Ascending aorta (tissue), 2 donors: ENCODE measurements at regions not wholly inside any gene's neighbourhood (a gene's known extent, or its start where the extent isn't known, plus 50 kb on each side); places are given as distances from the start of the nearest gene placed in this dataset.

Experiments
- DNase-seq, 2 donors: peaks; one replicate each; pipeline ENCODE4 v3.0.0-alpha.2; 2019; ENCODE audit warnings: low spot score in 2 of 2
- H3K27ac ChIP-seq, 2 donors: fragments of 200-600 bp; sonication (generic); one replicate each; pipeline ENCODE4 v1.5.1; 2016 to 2017; ENCODE audit warnings: mild to moderate bottlenecking in 1 of 2
- H3K27me3 ChIP-seq: fragments of 200-600 bp; sonication (generic); one replicate; pipeline ENCODE4 v1.5.1; 2017
- H3K36me3 ChIP-seq, 2 donors: fragments of 200-600 bp; sonication (generic); one replicate each; pipeline ENCODE4 v1.5.1; 2016
- H3K4me1 ChIP-seq, 2 donors: fragments of 200-600 bp; sonication (generic); one replicate each; pipeline ENCODE4 v1.5.1; 2016 to 2017; ENCODE audit warnings: mild to moderate bottlenecking in 1 of 2
- H3K4me3 ChIP-seq, 2 donors: fragments of 200-600 bp; sonication (generic); one replicate each; pipeline ENCODE4 v1.5.1; 2016 to 2017; ENCODE audit warnings: mild to moderate bottlenecking in 1 of 2
- H3K9me3 ChIP-seq, 2 donors: fragments of 200-600 bp; sonication (generic); one replicate each; pipeline ENCODE4 v1.5.1; 2016
- CTCF ChIP-seq, 3 experiments: fragments of 200-600 bp in 2 of 3; fragments of 450-650 bp in 1 of 3; sonication (generic) in 2 of 3; IDR thresholded peaks; one replicate each; pipeline ENCODE4 v1.5.1; 2016 to 2019; ENCODE audit warnings: antibody characterized with exemption in 3 of 3, mild to moderate bottlenecking in 1 of 3, moderate library complexity in 1 of 3
- intact Hi-C: fragments of 100-400 bp; cut with DNase I; formaldehyde crosslinking; loops from one replicate; pipeline ENCODE4 v1.15.1; 2023

DNA sequence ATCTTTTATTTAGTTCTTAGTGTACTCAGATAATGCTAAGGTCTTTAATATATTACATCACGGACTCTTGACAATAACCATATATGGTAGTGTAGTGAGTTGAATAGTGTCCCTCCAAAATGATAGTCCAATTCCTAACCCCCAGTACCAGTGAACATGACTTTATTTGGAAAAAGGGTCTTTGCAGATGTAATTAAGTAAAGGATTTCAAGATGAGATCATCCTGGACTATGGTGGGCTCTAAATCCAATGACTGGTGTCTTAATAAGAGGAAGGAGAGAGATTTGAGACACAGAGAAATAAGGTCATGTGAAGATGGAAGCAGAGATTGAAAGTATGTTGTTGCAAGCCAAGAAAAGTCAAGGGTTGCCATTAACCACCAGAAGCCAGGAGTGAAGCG lies 236.5 kb upstream of the DIPK2B start:
- Histone ChIP-seq H3K27me3 (no peaks in the 10 kb centered on the region), H3K27ac (no peak overlapping the region), H3K4me1 (no peaks in the 10 kb centered on the region), H3K36me3 (no peaks in the 10 kb centered on the region), H3K9me3 (no peaks in the 10 kb centered on the region), H3K4me3 (no peak overlapping the region)
- intact Hi-C loops = no loop called here
- no peak for TF ChIP-seq CTCF (IDR thresholded peaks at IDR 0.05)
- no peak for DNase-seq

DNA sequence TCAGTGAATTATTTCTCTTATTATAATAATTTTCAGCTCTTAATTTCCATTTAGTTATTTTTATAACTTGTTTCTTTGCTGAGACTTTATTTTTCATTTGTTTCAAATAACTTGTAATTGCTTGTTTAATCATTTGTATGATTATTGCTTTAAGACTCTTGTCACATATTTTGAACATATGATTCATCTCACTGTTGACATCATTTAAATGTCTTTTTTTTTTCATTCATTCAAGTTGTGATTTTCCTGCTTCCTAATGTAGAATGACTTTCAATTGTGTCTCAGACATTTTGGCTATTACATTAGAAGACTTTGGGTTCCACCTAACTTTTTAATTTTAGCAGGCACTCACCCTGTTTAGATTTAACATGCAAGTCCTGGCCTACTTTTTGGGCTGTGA lies 234.8 kb upstream of the DIPK2B start:
- Histone ChIP-seq H3K27me3 (no peaks in the 10 kb centered on the region), H3K4me1 (no peaks in the 10 kb centered on the region), H3K36me3 (no peaks in the 10 kb centered on the region), H3K4me3 (no peak overlapping the region), H3K9me3 (no peaks in the 10 kb centered on the region), H3K27ac (no peak overlapping the region)
- no peak for DNase-seq
- intact Hi-C loops = no loop called here
- TF ChIP-seq CTCF (IDR thresholded peaks at IDR 0.05) = no peak

DNA sequence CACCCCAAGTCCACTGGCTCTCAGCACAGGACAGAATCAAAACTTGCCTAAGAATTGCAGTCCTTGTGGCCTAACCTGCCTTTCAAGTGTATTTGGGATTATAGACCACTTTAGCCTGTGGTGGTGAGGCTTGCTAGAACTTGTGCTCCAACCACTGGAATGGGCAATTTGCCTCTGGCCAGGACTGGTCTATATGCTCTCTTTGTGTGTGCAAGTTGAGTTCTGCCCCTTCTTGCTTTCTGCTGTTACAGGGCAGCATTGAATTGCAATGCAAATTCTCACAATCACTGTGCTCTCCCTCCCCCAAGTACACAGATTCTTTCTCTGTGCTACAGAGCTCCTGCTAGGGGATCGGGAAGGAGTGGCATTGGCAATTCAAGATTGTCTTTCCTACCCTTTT lies 233.6 kb upstream of the DIPK2B start:
- H3K4me3 ChIP-seq = no peak overlapping the region
- no peaks in the 10 kb centered on the region for H3K4me1 ChIP-seq
- H3K27ac ChIP-seq = no peak overlapping the region
- TF ChIP-seq CTCF (IDR thresholded peaks at IDR 0.05) = no peak
- no peaks in the 10 kb centered on the region for H3K27me3 ChIP-seq
- H3K36me3 ChIP-seq = no peaks in the 10 kb centered on the region
- no peak for DNase-seq
- H3K9me3 ChIP-seq = no peaks in the 10 kb centered on the region
- intact Hi-C loops = no loop called here

DNA sequence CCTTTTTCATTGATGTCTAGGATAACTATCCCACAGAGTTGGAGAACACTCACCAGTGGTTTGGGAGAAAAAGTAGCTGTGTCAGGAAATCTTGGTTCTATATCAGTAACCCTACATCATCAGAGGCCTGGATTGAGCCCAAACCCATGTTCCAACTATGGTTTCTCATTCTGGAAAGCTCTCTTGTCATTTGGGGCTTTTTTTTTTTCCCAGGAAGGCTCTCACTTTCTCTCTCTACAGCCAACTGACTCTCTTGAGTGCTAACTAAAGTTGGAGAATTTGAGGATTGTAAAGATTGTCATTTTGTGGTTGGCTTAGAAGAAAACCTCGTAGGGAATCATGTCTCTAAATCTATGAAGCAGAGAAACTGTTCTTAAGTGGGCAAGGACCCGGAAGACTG lies 228.2 kb upstream of the DIPK2B start:
- DNase-seq = no peak
- H3K27ac ChIP-seq = no peak overlapping the region
- no peaks in the 10 kb centered on the region for H3K36me3 ChIP-seq
- no peaks in the 10 kb centered on the region for H3K4me1 ChIP-seq
- H3K4me3 ChIP-seq = no peak overlapping the region
- no peak for TF ChIP-seq CTCF (IDR thresholded peaks at IDR 0.05)
- H3K9me3 ChIP-seq = no peaks in the 10 kb centered on the region
- H3K27me3 ChIP-seq = no peaks in the 10 kb centered on the region
- intact Hi-C loops = no loop called here

GRCh38 chrX:45424326-45424725 lies 223.7 kb upstream of the DIPK2B start:
- H3K27me3 ChIP-seq = no peaks in the 10 kb centered on the region
- no peak overlapping the region for H3K4me3 ChIP-seq
- H3K4me1 ChIP-seq = no peaks in the 10 kb centered on the region
- DNase-seq = no peak
- H3K9me3 ChIP-seq = no peaks in the 10 kb centered on the region
- intact Hi-C loops = no loop called here
- H3K36me3 ChIP-seq = no peaks in the 10 kb centered on the region
- no peak for TF ChIP-seq CTCF (IDR thresholded peaks at IDR 0.05)
- H3K27ac ChIP-seq = no peak overlapping the region

DNA sequence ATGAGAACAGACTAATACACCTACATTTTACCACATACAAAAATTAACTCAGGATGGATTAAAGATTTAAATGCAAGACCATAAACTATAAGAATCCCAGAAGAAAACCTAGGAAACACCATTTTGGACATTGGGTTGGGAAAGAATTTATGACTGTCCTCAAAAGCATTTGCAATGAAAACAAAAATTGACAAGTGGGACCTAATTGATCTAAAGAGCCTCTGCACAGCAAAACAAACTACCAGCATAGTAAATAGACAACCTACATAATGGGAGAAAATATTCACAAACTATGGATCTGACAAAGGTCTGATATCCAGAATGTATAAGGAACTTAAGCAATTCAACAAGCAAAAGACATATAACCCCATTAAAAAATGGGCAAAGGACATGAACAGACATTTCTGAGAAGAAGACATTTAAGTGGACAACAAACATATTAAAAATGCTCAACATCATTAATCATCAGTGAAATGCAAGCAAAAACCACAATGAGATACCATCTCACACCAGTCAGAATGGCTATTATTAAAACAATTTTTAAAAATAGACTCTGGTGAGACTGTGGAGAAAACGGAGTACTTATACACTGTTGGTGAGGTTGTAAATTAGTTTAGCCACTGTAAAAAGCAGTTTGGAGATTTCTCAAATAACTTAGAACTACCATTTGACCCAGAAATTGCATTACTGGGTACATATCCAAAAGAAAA lies 221.7 kb upstream of the DIPK2B start:
- H3K4me1 ChIP-seq = no peaks in the 10 kb centered on the region
- no peaks in the 10 kb centered on the region for H3K36me3 ChIP-seq
- no peaks in the 10 kb centered on the region for H3K9me3 ChIP-seq
- no peak overlapping the region for H3K27ac ChIP-seq
- no peak for TF ChIP-seq CTCF (IDR thresholded peaks at IDR 0.05)
- H3K4me3 ChIP-seq = no peak overlapping the region
- no peaks in the 10 kb centered on the region for H3K27me3 ChIP-seq
- no peak for DNase-seq
- intact Hi-C loops = no loop called here
